ENCODE measurements at regions not wholly inside any gene's neighbourhood (a gene's known extent, or its start where the extent isn't known, plus 50 kb on each side); places are given as distances from the start of the nearest gene placed in this dataset.

GRCh38 chr6:47135772-47136171 is 93.6 kb upstream of the ADGRF1 start:
- TF ChIP-seq CTCF (IDR thresholded peaks at IDR 0.05) (no peak), ZFX (IDR thresholded peaks at IDR 0.05; ENCODE audit: borderline replicate concordance) (no peak)
